Right cardiac atrium (tissue), 5 donors: ENCODE measurements at regions not wholly inside any gene's neighbourhood (a gene's known extent, or its start where the extent isn't known, plus 50 kb on each side); places are given as distances from the start of the nearest gene placed in this dataset.
A peak's percentile ranks its signal among the peaks of the same experiment; 100 is the strongest.

Source experiments
- ATAC-seq, 2 donors: fragments of 200-7000 bp; cut with Tn5 transposase; one replicate each; pipeline versions ENCODE4 v1.8.0 to v1.9.1; 2020; ENCODE audit warnings: moderate library complexity in 2 of 2, mild to moderate bottlenecking in 1 of 2
- DNase-seq, 3 donors: peaks; one replicate each; pipeline ENCODE4 v3.0.0-alpha.2; 2020
- H3K27ac ChIP-seq: one replicate; pipeline ENCODE4 v1.5.1; 2013; ENCODE audit warnings: mild to moderate bottlenecking, low read length, control low read depth, moderate library complexity
- H3K27me3 ChIP-seq: one replicate; pipeline ENCODE4 v1.6.1; 2013; ENCODE audit not compliant: control insufficient read depth, insufficient read depth
- H3K4me1 ChIP-seq: one replicate; pipeline ENCODE4 v1.6.1; 2013; ENCODE audit warnings: low read length; ENCODE audit not compliant: control insufficient read depth, insufficient read depth
- H3K4me3 ChIP-seq: one replicate; pipeline ENCODE4 v1.5.1; 2013; ENCODE audit warnings: low read length, control low read depth
- H3K9me3 ChIP-seq: one replicate; pipeline ENCODE4 v1.6.1; 2013; ENCODE audit warnings: low read length; ENCODE audit not compliant: control insufficient read depth
- WGBS: extraction: QIAGEN DNeasy Blood & Tissue Kit; methylation state at CpG from one replicate; pipeline ENCODE4 v1.1.7; 2013; 5-methylcytosine and 5-hydroxymethylcytosine counted together
- intact Hi-C, 4 donors: fragments of 100-400 bp; cut with DNase I; formaldehyde crosslinking; loops; one replicate each; pipeline versions ENCODE4 v1.11.0 to v1.14.0; 2022 to 2023
- donor health status: healthy with polysubstance abuse.
- donor health status: DM: no; HTN: yes; CAD: no.
- donor health status: DM: no; HTN: no; CAD: no.
- donor health status: DM: no; HTN: yes; CAD: no; lungs with severe emphysema.
- donor health status: DM: yes; HTN: yes; CAD: no.

GRCh38 chr4:85367815-85368214, 107.1 kb upstream of the ARHGAP24 start:
- intact Hi-C loops, result no loop called here
- Histone ChIP-seq H3K4me3 (no peak overlapping the region), H3K27me3 (no peaks in the 10 kb centered on the region), H3K4me1 (no peaks in the 10 kb centered on the region), H3K27ac (no peak overlapping the region), H3K9me3 (no peaks in the 10 kb centered on the region)
- 53% methylated on average over 2 of the region's 2 CpGs for WGBS
- no peak for DNase-seq
- ATAC-seq, result no peak

DNA sequence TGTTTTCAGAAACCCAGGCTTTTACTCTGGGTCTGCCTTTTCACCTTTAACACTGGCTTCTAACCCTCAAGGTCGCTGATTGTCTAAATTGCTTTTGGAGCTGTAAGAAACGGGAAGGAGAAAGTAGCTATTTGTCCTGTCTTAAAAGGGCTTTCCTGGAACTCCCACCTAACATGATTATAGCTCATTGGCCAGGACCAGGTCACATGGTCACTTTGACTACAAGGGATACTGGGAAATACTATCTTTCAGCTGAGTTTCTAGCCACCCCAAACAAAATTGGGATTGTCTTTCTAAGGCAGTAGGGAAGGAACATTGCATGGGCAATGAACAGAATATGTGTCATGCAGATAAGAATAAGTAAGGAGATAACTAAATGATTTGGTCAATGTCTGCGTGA, 106.7 kb upstream of the ARHGAP24 start:
- no peak overlapping the region for H3K4me3 ChIP-seq
- H3K9me3 ChIP-seq, result no peaks in the 10 kb centered on the region
- no peaks in the 10 kb centered on the region for H3K27me3 ChIP-seq
- no peak for DNase-seq
- ATAC-seq, result no peak
- no peaks in the 10 kb centered on the region for H3K4me1 ChIP-seq
- no peak overlapping the region for H3K27ac ChIP-seq
- intact Hi-C loops, result no loop called here
- 67% methylated on average over 3 of the region's 3 CpGs for WGBS

GRCh38 chr4:85368932-85369331, 106.0 kb upstream of the ARHGAP24 start:
- Histone ChIP-seq H3K27ac (no peak overlapping the region), H3K9me3 (no peaks in the 10 kb centered on the region)
- 38% methylated on average over 1 of the region's 1 CpG for WGBS

GRCh38 chr4:85369703-85370380, 105.1 kb upstream of the ARHGAP24 start:
- H3K27ac ChIP-seq, result no peak overlapping the region
- H3K27me3 ChIP-seq, result no peaks in the 10 kb centered on the region
- H3K4me1 ChIP-seq, result no peaks in the 10 kb centered on the region
- no peaks in the 10 kb centered on the region for H3K9me3 ChIP-seq
- H3K4me3 ChIP-seq, result no peak overlapping the region
- DNase-seq (peak in 1 of 3 donors; percentile 17), ATAC-seq (no peak)
- 91% methylated on average over 7 of the region's 7 CpGs for WGBS
- intact Hi-C loops, result loop anchor here in 1 of 4 donors (10.0 kb wide), 1 partner anchor 225 kb away; no protein-coding TSS in a partner anchor

More at GRCh38 chr4:85368932-85369331, 106.0 kb upstream of the ARHGAP24 start:
- no peak for DNase-seq
- intact Hi-C loops, result no loop called here
- Histone ChIP-seq H3K4me1 (no peaks in the 10 kb centered on the region), H3K4me3 (no peak overlapping the region), H3K27me3 (no peaks in the 10 kb centered on the region)
- no peak for ATAC-seq

GRCh38 chr4:85370400-85371032, 104.4 kb upstream of the ARHGAP24 start:
- WGBS, result 71% methylated on average over 5 of the region's 5 CpGs
- intact Hi-C loops, result loop anchor here in 1 of 4 donors (10.0 kb wide), 1 partner anchor 226 kb away; no protein-coding TSS in a partner anchor

DNA sequence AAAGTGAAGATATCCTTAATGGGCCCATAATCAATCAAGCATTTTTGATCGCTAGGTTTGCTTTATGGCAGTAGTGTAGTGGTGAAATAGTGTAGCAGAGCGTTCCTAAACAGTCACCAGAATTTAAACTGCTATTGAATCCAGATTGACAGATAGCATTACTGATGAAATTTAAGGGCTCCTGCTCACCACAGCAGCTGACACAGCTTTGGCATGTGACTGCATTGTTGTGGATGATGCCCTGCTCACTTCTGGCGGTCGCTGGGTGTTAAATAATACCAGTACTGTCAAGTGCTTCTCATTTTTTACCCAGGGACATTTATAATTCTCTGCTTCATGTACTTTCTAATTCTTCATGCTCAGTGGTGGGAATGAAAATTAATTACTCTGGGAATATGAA, 102.0 kb upstream of the ARHGAP24 start:
- Histone ChIP-seq H3K27me3 (no peaks in the 10 kb centered on the region), H3K4me1 (no peaks in the 10 kb centered on the region), H3K9me3 (no peaks in the 10 kb centered on the region), H3K4me3 (no peak overlapping the region), H3K27ac (no peak overlapping the region)
- WGBS, result 82% methylated on average over 4 of the region's 4 CpGs
- intact Hi-C loops, result loop anchor here in 1 of 4 donors (10.0 kb wide), 1 partner anchor 228 kb away; no protein-coding TSS in a partner anchor
- peak in 1 of 3 donors; percentile 22 for DNase-seq
- ATAC-seq, result no peak

More at GRCh38 chr4:85370400-85371032, 104.4 kb upstream of the ARHGAP24 start:
- Histone ChIP-seq H3K9me3 (no peaks in the 10 kb centered on the region), H3K27ac (no peak overlapping the region), H3K4me3 (no peak overlapping the region), H3K4me1 (no peaks in the 10 kb centered on the region), H3K27me3 (no peaks in the 10 kb centered on the region)
- DNase-seq (peak in 2 of 3 donors; percentile 8 to 37), ATAC-seq (peak; percentile 51 to 54)

DNA sequence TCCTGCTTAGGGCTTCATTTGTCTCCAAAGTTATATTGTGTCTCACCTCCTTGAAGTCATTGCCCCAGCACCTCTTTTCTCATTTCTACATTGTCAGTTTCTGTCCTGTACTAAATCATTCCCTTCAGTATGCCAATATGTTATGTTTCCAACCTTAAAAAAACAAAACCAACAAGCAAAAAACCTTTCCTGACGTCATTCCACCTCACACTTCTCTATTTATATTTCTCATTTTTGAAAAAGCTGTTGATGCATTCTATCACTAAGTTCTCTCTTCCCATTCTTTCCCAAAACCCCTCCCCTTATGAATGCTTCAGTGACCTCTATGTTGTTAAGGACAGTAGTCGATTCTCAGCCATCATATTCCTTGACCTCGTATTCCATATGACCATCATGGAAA, 98.7 kb upstream of the ARHGAP24 start:
- no peaks in the 10 kb centered on the region for H3K27me3 ChIP-seq
- H3K27ac ChIP-seq, result no peak overlapping the region
- DNase-seq (no peak), ATAC-seq (no peak)
- no peaks in the 10 kb centered on the region for H3K4me1 ChIP-seq
- H3K9me3 ChIP-seq, result no peaks in the 10 kb centered on the region
- intact Hi-C loops, result loop anchor here in 1 of 4 donors (10.0 kb wide), 1 partner anchor 231 kb away; no protein-coding TSS in a partner anchor
- H3K4me3 ChIP-seq, result no peak overlapping the region
- 83% methylated on average over 3 of the region's 3 CpGs for WGBS

GRCh38 chr4:85381968-85382367, 93.0 kb upstream of the ARHGAP24 start:
- Histone ChIP-seq H3K4me3 (no peak overlapping the region), H3K27ac (no peak overlapping the region), H3K9me3 (no peaks in the 10 kb centered on the region), H3K27me3 (no peaks in the 10 kb centered on the region), H3K4me1 (no peaks in the 10 kb centered on the region)
- DNase-seq, result no peak
- intact Hi-C loops, result no loop called here
- WGBS, result 91% methylated on average over 4 of the region's 4 CpGs
- ATAC-seq, result no peak

DNA sequence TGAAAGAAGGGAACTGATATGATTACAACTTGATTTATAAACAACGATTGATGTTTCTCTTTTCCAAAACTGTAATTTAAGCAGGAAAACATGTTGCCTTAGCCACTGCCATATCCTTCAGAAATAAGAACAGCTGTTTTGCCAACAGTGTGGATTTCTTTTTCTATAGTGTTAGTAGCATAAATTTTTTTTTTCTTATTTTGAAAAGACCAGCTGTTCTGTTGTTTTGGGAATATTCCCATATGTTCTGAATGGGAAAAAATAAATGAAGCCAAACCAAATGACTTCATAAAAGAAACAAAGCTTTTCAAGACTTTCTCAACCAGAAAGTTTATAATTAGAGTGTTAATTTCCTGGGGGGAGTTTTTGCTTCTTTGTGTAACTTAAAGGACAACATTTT, 83.9 kb upstream of the ARHGAP24 start:
- 37% methylated on average over 1 of the region's 1 CpG for WGBS
- intact Hi-C loops, result no loop called here

DNA sequence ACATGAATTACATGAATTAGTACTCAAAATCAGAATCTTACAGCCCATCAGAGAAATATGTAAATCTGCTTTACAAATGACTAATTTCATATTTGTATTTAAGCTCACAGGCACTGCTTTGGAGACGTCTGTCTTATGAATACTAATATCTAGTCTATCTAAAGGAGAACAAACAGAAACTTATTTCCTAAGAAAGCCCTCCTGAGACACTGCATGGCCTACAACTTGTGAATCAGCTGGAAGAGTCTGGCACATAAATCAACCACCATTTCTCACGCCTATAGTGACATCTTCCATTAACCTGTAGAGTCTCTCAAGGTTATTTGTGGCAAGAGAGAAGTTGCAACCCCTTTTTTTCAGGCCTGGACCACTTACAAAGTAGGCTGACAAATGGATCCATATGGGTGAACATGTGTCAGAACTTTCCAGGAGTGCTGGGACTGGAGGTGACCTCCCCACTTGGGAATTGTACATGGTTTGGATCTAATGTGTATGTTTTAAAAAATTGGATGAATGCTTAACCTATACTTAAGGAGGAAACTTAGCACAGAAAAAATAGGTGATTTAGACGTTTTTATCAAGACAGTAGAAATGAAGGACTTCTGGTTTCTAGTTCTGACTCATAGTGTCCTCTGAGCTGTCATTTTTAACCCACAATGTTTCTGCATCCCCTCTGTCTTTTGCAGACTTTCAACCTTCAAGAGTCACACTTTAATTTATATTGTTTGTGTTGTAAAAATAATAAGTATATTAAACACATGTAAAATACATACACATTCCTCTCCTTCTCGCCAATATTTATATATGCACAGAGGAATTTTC, 83.2 kb upstream of the ARHGAP24 start:
- H3K27me3 ChIP-seq, result no peaks in the 10 kb centered on the region
- no peaks in the 10 kb centered on the region for H3K4me1 ChIP-seq
- no peaks in the 10 kb centered on the region for H3K9me3 ChIP-seq
- no peak overlapping the region for H3K27ac ChIP-seq
- intact Hi-C loops, result no loop called here
- DNase-seq (no peak), ATAC-seq (no peak)
- 51% methylated on average over 4 of the region's 4 CpGs for WGBS
- H3K4me3 ChIP-seq, result no peak overlapping the region

More for the DNA sequence above, 83.9 kb upstream of the ARHGAP24 start:
- H3K27ac ChIP-seq, result no peak overlapping the region
- DNase-seq (no peak), ATAC-seq (no peak)
- no peaks in the 10 kb centered on the region for H3K9me3 ChIP-seq
- H3K27me3 ChIP-seq, result no peaks in the 10 kb centered on the region
- no peaks in the 10 kb centered on the region for H3K4me1 ChIP-seq
- H3K4me3 ChIP-seq, result no peak overlapping the region

GRCh38 chr4:85393201-85393600, 81.7 kb upstream of the ARHGAP24 start:
- WGBS, result 93% methylated on average over 3 of the region's 3 CpGs
- H3K4me3 ChIP-seq, result no peak overlapping the region
- no peak for ATAC-seq
- no peaks in the 10 kb centered on the region for H3K9me3 ChIP-seq
- intact Hi-C loops, result no loop called here
- H3K27ac ChIP-seq, result no peak overlapping the region
- no peaks in the 10 kb centered on the region for H3K4me1 ChIP-seq
- DNase-seq, result no peak
- H3K27me3 ChIP-seq, result no peaks in the 10 kb centered on the region
